HG03469 (cell line): ENCODE measurements at regions not wholly inside any gene's neighbourhood (a gene's known extent, or its start where the extent isn't known, plus 50 kb on each side); places are given as distances from the start of the nearest gene placed in this dataset.

Source experiments
- ATAC-seq: cut with Tn5 transposase; IDR thresholded peaks from one replicate; pipeline ENCODE4 v1.9.1; 2021; ENCODE audit warnings: mild to moderate bottlenecking, moderate library complexity, moderate number of reproducible peaks; ENCODE audit not compliant: unreplicated experiment

- no peak for ATAC-seq
Measured at GRCh38 chr21:21715266-21715969, 717.2 kb downstream of the NCAM2 start.

GRCh38 chr21:21722731-21723130 is 724.5 kb downstream of the NCAM2 start:
- no peak for ATAC-seq

DNA sequence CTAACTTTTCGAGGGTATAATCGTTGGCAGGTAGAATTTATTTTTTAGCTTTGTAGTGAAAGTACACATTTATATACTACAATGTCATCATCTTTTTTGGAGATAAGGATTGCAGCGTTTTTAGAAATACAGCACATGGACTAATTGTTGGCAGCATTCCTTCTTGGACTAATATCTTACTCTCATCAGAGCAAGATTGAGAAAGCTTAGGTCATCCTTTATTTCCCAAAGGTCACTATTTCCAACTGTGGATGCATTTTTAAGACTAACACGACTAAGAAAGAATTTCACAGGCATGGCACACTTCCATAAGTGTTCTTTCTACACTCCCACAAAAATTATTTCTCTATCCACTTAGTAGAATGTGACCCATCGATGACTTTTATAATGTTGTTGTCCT is 732.3 kb downstream of the NCAM2 start:
- no peak for ATAC-seq

DNA sequence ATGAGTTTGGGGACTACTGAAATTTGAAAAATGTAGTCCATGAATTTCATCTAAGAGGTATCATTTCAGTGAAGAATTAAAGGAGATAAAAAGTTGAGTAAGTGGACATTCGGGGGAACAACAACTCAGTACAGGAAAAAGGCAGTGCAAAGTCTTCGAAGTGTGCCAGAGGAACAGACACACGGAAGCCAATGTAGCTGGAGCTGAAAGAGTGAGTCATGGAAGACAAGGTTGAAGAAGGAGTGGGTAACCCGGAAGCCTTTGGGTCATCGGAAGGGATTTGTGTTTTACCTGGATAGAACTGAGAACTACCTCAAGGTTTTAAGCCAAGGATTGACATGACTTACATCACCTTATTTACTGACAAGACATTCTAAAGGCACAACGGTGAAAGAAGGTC is 733.4 kb downstream of the NCAM2 start:
- no peak for ATAC-seq

DNA sequence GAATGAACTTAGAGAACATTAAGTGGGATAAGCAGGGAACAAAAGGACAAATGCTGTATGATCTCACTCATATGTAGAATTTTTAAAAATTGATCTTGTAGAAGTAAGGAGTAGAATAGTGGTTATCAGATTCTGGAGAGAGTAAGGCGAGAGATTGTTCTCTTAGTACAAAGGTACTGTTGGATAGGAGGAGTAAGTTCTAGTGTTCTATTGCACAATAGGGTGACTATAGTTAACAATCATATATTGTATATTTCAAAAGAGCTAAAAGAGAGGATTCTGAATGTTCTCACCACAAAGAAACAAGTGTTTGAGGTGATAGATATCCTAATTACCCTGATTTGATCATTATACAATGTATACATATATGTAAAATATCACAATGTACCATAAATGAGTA is 735.9 kb downstream of the NCAM2 start:
- no peak for ATAC-seq

GRCh38 chr21:21737186-21737585 is 739.0 kb downstream of the NCAM2 start:
- no peak for ATAC-seq

DNA sequence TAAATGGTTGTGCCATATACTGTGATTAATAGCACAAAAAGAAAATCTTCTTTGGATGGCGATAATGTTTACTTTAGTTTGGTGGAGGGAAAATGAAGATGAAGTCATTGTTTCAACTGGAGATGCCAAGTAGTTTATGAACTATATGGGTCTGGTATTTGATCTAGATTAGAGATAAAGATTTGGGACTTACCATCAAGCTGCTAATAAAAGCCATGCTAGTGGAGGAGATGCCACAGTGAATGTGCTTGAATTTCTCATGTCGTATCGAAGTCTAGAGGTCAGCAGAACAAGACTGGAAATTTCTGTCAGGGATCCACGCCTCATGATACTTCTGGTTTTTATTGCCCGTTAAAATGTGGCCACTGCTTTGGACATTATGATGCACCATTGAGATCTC is 742.0 kb downstream of the NCAM2 start:
- no peak for ATAC-seq

DNA sequence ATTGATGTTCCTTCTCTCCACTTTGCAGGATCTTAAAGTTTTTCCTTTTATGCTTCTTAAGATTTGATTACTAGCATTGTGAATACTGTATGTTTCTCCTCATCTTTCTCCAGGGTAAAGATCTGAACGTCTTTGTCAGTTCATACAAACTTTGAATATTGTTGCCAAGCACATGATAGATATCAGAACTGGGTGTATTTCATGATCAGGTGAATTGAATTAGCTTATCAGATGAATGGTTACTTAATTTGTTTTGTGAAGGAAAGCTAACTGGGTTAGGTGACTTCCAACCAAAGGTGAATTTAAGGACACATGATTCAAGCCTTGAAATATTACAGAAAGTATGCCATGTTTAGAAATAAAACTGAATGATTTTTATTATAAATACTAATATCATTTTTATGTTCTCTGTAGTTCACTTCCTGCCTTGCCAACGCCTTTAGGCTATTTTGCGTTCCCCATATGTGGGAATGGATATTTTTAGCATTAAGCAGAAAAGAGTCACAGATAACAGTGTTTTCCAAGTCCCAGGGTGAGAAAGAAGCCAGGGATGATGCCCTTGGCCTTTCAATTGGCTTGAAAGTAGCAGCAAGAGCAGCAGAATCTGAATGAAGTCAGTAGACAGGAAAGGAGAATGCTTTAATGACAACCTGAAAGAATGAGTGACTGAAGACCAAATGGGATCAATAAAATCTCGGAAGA is 752.1 kb downstream of the NCAM2 start:
- no peak for ATAC-seq

DNA sequence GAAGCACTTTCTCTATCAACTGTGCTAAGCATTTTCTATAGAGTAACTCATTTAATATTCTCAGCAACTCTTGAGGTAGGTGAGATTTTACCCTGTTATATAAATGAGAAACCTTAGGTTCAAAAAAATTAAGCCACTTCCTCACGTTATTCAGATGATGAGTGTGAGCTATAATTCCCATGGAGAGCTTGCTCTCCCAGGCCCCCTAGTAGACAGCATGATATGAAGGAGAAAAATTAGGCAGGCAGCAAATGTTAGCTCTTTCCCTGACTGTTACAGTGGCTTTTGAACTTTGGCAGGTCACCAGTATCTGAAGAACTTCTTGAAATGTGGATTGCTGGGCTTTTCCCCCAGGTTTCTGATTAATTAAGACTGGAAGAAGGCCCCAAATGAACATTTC is 753.1 kb downstream of the NCAM2 start:
- ATAC-seq: no peak

- no peak for ATAC-seq
Measured at GRCh38 chr21:21762855-21763254, 764.6 kb downstream of the NCAM2 start.

DNA sequence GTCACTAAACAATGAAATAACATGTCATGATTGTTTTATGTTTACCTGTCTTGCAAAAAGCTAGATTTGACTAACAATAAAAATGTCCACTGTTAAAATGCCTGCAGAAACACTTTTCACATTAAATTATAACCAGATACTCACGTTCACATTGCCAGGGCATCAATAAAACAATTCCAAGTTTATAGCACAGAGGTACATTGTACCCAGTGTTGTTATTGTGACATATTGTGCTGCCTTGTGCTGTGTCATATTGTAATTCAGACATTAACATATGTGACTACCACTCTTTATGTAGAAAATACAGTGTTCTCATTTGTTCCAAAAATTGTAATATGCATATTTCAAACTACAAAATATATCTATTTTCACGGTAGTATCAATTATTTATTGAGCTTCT is 766.1 kb downstream of the NCAM2 start:
- ATAC-seq: no peak

GRCh38 chr21:21767276-21767675 is 769.1 kb downstream of the NCAM2 start:
- ATAC-seq: no peak

GRCh38 chr21:21788591-21788990 is 790.4 kb downstream of the NCAM2 start:
- ATAC-seq: no peak

GRCh38 chr21:21801921-21802320 is 803.7 kb downstream of the NCAM2 start:
- ATAC-seq: no peak

GRCh38 chr21:21806711-21807597 is 808.7 kb downstream of the NCAM2 start:
- ATAC-seq: no peak

DNA sequence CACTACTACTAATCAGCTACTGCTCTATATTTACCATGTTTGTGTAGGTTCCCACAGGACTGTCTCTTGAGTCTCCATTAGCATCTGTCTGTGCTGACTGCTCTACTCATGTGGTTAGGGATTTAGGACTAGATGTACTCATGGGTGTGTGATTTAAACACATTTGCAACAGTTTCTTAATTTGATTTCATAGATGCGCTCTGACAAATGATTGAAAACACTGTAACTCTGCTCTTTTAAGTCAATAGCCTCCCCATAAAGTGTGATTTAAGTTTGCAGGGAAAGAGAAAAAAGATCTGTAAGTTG is 809.3 kb downstream of the NCAM2 start:
- no peak for ATAC-seq

- no peak for ATAC-seq
Measured at GRCh38 chr21:21813289-21813688, 815.1 kb downstream of the NCAM2 start.

- no peak for ATAC-seq
Measured at GRCh38 chr21:21813934-21814333, 815.7 kb downstream of the NCAM2 start.

- ATAC-seq: no peak
Measured at GRCh38 chr21:21816778-21817177, 818.6 kb downstream of the NCAM2 start.

GRCh38 chr21:21818898-21819297 is 820.7 kb downstream of the NCAM2 start:
- no peak for ATAC-seq

DNA sequence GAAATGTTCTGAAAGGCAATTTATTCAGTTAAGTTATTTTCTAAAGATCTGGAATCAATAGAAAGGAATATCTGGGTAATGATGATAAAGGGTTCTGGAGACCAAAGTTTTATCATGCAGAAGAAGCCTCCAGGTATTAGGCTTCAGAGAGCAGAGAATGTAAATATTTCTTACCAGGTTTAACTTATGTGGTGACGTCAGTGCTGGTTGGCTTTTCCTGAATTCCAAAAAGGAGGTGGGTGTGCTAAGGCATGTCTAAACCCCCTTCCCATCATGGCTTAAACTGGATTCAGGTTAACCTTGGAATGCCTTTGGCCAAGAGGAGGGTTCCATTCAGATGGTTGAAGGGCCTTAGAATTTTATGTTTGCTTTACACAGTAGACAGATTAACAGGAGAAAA is 829.9 kb downstream of the NCAM2 start:
- ATAC-seq: no peak

DNA sequence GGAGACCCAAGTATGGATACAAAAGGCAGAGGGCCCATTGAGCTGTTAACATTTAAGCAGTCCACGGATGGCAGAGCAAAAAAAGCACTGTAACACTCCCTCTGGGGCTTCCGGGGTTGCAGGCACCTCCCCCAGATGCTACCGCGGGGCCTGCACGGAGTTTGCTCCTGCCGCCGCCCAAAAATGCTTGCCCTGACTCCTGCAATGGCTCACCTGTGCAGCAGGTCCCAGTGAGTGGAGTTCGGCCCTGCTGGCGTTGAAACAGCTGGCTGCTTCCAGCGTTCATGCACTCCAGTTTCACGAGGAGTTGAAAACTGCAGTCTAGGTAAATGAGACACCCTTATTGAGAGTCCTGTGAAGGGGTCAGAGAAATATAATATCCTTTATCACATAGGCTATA is 832.8 kb downstream of the NCAM2 start:
- no peak for ATAC-seq
